MM.1S (cell line): ENCODE measurements at regions not wholly inside any gene's neighbourhood (a gene's known extent, or its start where the extent isn't known, plus 50 kb on each side); places are given as distances from the start of the nearest gene placed in this dataset.

Experiments used
- CTCF ChIP-seq: fragments of 300-600 bp; sonication (generic); IDR thresholded peaks from 2 replicates; pipeline ENCODE4 v1.5.1; 2016; ENCODE audit warnings: antibody characterized with exemption, low read length, mixed read lengths
- EZH2 ChIP-seq: fragments of 300-600 bp; sonication (generic); optimal IDR thresholded peaks from 2 replicates; pipeline ENCODE3; 2017; ENCODE audit warnings: low read depth, mild to moderate bottlenecking, antibody characterized with exemption, low read length, mixed read lengths

GRCh38 chr7:88395715-88396114 is 89.0 kb upstream of the STEAP4 start:
- no peak for TF ChIP-seq EZH2
- TF ChIP-seq CTCF: no peak
